Colonic mucosa (tissue), 4 donors: ENCODE measurements at regions not wholly inside any gene's neighbourhood (a gene's known extent, or its start where the extent isn't known, plus 50 kb on each side); places are given as distances from the start of the nearest gene placed in this dataset.

Experiments
- DNase-seq: peaks from one replicate; pipeline ENCODE4 v3.0.0-alpha.2; 2020
- H3K27ac ChIP-seq: fragments of 200-600 bp; one replicate; pipeline ENCODE4 v1.8.0; 2021
- H3K27me3 ChIP-seq: fragments of 200-600 bp; one replicate; pipeline ENCODE4 v1.8.0; 2021
- H3K36me3 ChIP-seq: fragments of 200-600 bp; one replicate; pipeline ENCODE4 v1.8.0; 2021
- H3K4me1 ChIP-seq: fragments of 200-600 bp; one replicate; pipeline ENCODE4 v1.8.0; 2021; ENCODE audit warnings: mild to moderate bottlenecking
- H3K4me3 ChIP-seq: fragments of 200-600 bp; one replicate; pipeline ENCODE4 v1.8.0; 2021
- H3K9ac ChIP-seq, 2 donors: one replicate each; pipeline ENCODE4 v1.7.0; 2013; ENCODE audit warnings: control low read depth in 2 of 2, low read depth in 2 of 2, low read length in 2 of 2
- H3K9me3 ChIP-seq: fragments of 200-600 bp; one replicate; pipeline ENCODE4 v1.8.0; 2021
- intact Hi-C: fragments of 100-400 bp; cut with DNase I; formaldehyde crosslinking; loops from one replicate; pipeline ENCODE4 v1.14.1; 2022
- TF ChIP-seq, protein P1 (sequence below): fragments of 200-600 bp; IDR thresholded peaks from one replicate; pipeline ENCODE4 v1.8.0; 2022; ENCODE audit warnings: antibody characterized with exemption, mild to moderate bottlenecking
- donor health status: healthy.
- donor health status: DM: no; HTN: no; CAD: no.
- donor health status: DM: no; HTN: no; CAD: no.

DNA sequence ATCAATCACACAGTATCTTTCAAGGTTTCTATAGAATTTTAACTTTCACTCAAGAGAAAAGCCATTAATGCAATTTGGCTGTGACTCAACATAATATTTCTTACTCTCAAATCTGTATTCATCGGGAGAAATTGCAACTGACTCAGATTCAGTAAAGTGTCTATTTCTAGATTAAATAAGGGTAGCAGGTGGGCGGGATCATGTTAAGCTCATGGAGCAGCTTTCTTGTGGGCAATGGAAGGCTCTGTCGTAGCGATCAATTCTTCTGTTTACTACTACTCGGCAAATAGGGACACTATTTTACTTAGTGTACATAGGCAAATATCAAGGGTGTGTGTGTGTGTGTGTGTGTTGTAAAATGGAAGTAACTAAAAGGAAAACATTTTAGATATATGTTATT lies 423.6 kb upstream of the NEGR1 start:
- no peak overlapping the region for H3K9ac ChIP-seq
- intact Hi-C loops = no loop called here
- TF ChIP-seq, protein P1, sequence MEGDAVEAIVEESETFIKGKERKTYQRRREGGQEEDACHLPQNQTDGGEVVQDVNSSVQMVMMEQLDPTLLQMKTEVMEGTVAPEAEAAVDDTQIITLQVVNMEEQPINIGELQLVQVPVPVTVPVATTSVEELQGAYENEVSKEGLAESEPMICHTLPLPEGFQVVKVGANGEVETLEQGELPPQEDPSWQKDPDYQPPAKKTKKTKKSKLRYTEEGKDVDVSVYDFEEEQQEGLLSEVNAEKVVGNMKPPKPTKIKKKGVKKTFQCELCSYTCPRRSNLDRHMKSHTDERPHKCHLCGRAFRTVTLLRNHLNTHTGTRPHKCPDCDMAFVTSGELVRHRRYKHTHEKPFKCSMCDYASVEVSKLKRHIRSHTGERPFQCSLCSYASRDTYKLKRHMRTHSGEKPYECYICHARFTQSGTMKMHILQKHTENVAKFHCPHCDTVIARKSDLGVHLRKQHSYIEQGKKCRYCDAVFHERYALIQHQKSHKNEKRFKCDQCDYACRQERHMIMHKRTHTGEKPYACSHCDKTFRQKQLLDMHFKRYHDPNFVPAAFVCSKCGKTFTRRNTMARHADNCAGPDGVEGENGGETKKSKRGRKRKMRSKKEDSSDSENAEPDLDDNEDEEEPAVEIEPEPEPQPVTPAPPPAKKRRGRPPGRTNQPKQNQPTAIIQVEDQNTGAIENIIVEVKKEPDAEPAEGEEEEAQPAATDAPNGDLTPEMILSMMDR = no peak
- H3K4me3 ChIP-seq = no peak overlapping the region
- no peak for DNase-seq
- H3K4me1 ChIP-seq = no peaks in the 10 kb centered on the region
- no peaks in the 10 kb centered on the region for H3K27me3 ChIP-seq
- H3K36me3 ChIP-seq = no peaks in the 10 kb centered on the region
- no peak overlapping the region for H3K27ac ChIP-seq
- H3K9me3 ChIP-seq = no peaks in the 10 kb centered on the region

DNA sequence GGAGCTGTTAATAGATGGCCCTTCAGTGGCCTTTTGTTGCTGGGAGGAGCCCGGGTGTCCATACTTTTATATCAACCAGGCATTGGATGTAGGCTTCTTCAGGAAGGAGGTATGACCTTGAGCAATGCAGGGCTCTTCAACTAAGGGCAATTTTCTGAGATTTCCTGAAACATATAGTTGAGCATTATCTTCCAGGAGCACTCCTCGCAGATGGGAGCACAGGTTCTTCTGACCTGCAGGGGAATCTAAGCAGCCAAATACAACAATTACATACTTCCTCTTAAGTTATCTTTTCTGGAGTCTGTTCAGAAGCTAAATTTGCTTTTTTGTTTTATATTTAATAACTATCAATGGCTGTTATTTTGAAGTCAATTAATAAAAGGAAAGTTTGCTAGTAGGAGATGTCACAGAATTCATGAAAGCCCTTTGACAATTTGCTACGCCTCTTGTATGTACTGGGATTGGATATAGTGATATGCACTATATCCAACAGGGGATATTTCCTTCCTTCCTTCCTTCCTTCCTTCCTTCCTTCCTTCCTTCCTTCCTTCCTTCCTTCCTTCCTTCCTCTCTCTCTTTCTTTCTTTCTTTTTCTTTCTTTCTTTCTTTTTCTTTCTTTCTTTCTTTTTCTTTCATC lies 422.6 kb upstream of the NEGR1 start:
- intact Hi-C loops = no loop called here
- TF ChIP-seq, protein P1 = no peak
- no peak for DNase-seq
- no peaks in the 10 kb centered on the region for H3K9me3 ChIP-seq
- no peaks in the 10 kb centered on the region for H3K4me1 ChIP-seq
- H3K9ac ChIP-seq = no peak overlapping the region
- no peaks in the 10 kb centered on the region for H3K27me3 ChIP-seq
- no peak overlapping the region for H3K4me3 ChIP-seq
- no peak overlapping the region for H3K27ac ChIP-seq
- no peaks in the 10 kb centered on the region for H3K36me3 ChIP-seq

DNA sequence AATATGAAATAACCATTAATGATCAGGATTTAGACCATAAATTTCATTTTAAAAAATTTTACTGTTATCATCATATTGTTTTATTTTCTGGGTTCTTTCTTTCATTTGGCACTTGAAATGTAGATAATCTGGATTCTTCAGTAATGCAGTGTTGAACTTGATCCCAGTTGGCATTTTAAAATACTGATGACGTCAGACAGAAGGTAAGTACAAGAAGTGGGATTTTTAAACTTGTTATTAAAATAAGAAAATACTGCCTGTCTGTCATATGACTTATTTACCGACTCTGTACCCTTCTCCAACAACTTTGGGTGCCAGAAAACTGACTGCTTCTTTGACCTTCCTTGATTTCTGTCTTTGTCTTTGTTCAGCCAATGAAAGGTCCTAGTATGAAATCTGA lies 415.1 kb upstream of the NEGR1 start:
- DNase-seq = no peak
- Histone ChIP-seq H3K9me3 (no peaks in the 10 kb centered on the region), H3K36me3 (no peaks in the 10 kb centered on the region), H3K4me3 (no peak overlapping the region), H3K4me1 (no peaks in the 10 kb centered on the region), H3K27ac (no peak overlapping the region), H3K27me3 (no peaks in the 10 kb centered on the region), H3K9ac (no peak overlapping the region)
- TF ChIP-seq, protein P1 = no peak
- intact Hi-C loops = no loop called here

DNA sequence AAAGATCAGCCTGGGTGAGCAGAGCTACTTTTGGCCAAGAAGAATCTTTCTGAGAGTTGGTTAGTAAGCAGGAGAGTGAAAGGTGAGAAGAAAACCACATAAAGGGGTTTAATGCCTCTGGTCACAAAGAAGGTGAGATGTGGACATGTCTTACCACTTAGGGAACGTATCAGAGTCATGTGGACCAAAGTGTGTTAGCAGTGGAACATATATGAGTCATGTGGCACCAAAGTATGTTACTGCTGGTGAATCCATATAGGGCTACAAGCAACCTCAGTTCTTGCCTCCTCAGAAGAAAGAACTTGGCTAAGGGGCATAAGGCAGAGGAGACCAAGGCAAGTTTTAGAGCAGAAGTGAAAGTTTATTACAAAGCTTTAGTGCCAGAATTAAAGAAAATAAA lies 411.6 kb upstream of the NEGR1 start:
- intact Hi-C loops = no loop called here
- TF ChIP-seq, protein P1 = no peak
- H3K4me1 ChIP-seq = no peaks in the 10 kb centered on the region

DNA sequence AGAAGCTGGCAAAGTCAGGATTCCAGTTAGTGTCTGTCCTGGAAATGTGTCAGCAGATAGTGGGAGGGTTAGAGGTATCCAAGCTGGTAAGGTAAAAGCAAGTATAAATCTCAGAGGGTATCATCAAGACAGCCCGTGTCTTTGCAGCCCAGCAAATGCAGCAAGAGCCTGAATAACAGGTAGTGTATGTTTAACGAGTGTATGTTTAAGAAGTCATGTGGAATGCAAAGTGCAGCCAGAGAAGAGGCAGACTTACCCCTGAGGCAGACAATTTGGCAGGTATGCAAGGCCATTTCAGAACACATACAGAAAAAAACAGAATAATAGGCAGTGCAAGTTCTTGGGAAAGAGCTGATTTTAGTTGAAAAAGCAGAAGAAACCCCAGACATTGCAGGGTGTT lies 411.0 kb upstream of the NEGR1 start:
- no peak overlapping the region for H3K27ac ChIP-seq
- H3K4me1 ChIP-seq = no peaks in the 10 kb centered on the region
- no peaks in the 10 kb centered on the region for H3K27me3 ChIP-seq
- TF ChIP-seq, protein P1 = no peak
- intact Hi-C loops = no loop called here
- no peaks in the 10 kb centered on the region for H3K9me3 ChIP-seq
- no peak overlapping the region for H3K4me3 ChIP-seq
- no peak for DNase-seq
- no peaks in the 10 kb centered on the region for H3K36me3 ChIP-seq
- no peak overlapping the region for H3K9ac ChIP-seq

More for the DNA sequence above, 411.6 kb upstream of the NEGR1 start:
- no peak overlapping the region for H3K9ac ChIP-seq
- no peak overlapping the region for H3K27ac ChIP-seq
- H3K9me3 ChIP-seq = no peaks in the 10 kb centered on the region
- H3K36me3 ChIP-seq = no peaks in the 10 kb centered on the region
- no peak for DNase-seq
- H3K4me3 ChIP-seq = no peak overlapping the region
- H3K27me3 ChIP-seq = no peaks in the 10 kb centered on the region
